ENCODE measurements at regions not wholly inside any gene's neighbourhood (a gene's known extent, or its start where the extent isn't known, plus 50 kb on each side); places are given as distances from the start of the nearest gene placed in this dataset.

GRCh38 chr9:96156171-96156974, 145.6 kb downstream of the HSD17B3 start:
- peaks cover 2% of the 10 kb centered on the region for H4K20me1 ChIP-seq (ENCODE audit: insufficient read depth, low read length, poor library complexity, severe bottlenecking)
- no peaks in the 10 kb centered on the region for H3K79me2 ChIP-seq (ENCODE audit: insufficient read depth, low read length)

GRCh38 chr9:96154081-96154480, 147.9 kb downstream of the HSD17B3 start:
- Histone ChIP-seq H3K4me1 (ENCODE audit: insufficient read depth, low read length, poor library complexity, severe bottlenecking) (peaks cover 32% of the 10 kb centered on the region), H3K36me3 (ENCODE audit: insufficient read depth, low read length) (no peaks in the 10 kb centered on the region), H3K79me2 (ENCODE audit: insufficient read depth, low read length) (no peaks in the 10 kb centered on the region), H3K9me2 (replicated peaks; ENCODE audit: low read depth, low read length) (no peaks in the 10 kb centered on the region), H3K9ac (ENCODE audit: low read depth, low read length, poor library complexity, severe bottlenecking) (no peak overlapping the region), H3K4me3 (ENCODE audit: low read length, poor library complexity, severe bottlenecking) (no peak overlapping the region), H2AFZ (ENCODE audit: low read length) (no peak overlapping the region), H3K4me2 (ENCODE audit: low read depth, low read length, poor library complexity, severe bottlenecking) (no peak overlapping the region), H3K27me3 (ENCODE audit: insufficient read depth, low read length, poor library complexity, severe bottlenecking) (peaks cover 33% of the 10 kb centered on the region), H4K20me1 (ENCODE audit: insufficient read depth, low read length, poor library complexity, severe bottlenecking) (peaks cover 2% of the 10 kb centered on the region), H3F3A (ENCODE audit: low read depth) (no peaks in the 10 kb centered on the region), H3K9me3 (ENCODE audit: insufficient read depth, low read depth, low read length) (no peaks in the 10 kb centered on the region)
- TF ChIP-seq, protein P1, sequence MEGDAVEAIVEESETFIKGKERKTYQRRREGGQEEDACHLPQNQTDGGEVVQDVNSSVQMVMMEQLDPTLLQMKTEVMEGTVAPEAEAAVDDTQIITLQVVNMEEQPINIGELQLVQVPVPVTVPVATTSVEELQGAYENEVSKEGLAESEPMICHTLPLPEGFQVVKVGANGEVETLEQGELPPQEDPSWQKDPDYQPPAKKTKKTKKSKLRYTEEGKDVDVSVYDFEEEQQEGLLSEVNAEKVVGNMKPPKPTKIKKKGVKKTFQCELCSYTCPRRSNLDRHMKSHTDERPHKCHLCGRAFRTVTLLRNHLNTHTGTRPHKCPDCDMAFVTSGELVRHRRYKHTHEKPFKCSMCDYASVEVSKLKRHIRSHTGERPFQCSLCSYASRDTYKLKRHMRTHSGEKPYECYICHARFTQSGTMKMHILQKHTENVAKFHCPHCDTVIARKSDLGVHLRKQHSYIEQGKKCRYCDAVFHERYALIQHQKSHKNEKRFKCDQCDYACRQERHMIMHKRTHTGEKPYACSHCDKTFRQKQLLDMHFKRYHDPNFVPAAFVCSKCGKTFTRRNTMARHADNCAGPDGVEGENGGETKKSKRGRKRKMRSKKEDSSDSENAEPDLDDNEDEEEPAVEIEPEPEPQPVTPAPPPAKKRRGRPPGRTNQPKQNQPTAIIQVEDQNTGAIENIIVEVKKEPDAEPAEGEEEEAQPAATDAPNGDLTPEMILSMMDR (conservative IDR thresholded peaks at IDR 0.05; ENCODE audit: low read length), result no peak

More at GRCh38 chr9:96156171-96156974, 145.6 kb downstream of the HSD17B3 start:
- Histone ChIP-seq H2AFZ (ENCODE audit: low read length) (no peak overlapping the region), H3F3A (ENCODE audit: low read depth) (no peaks in the 10 kb centered on the region), H3K9me3 (ENCODE audit: insufficient read depth, low read depth, low read length) (no peaks in the 10 kb centered on the region), H3K9me2 (replicated peaks; ENCODE audit: low read depth, low read length) (no peaks in the 10 kb centered on the region), H3K27me3 (ENCODE audit: insufficient read depth, low read length, poor library complexity, severe bottlenecking) (peaks cover 50% of the 10 kb centered on the region), H3K4me1 (ENCODE audit: insufficient read depth, low read length, poor library complexity, severe bottlenecking) (peaks cover 17% of the 10 kb centered on the region), H3K4me2 (ENCODE audit: low read depth, low read length, poor library complexity, severe bottlenecking) (no peak overlapping the region), H3K36me3 (ENCODE audit: insufficient read depth, low read length) (no peaks in the 10 kb centered on the region), H3K9ac (ENCODE audit: low read depth, low read length, poor library complexity, severe bottlenecking) (no peak overlapping the region), H3K4me3 (ENCODE audit: low read length, poor library complexity, severe bottlenecking) (no peak overlapping the region)
- TF ChIP-seq, protein P1 (conservative IDR thresholded peaks at IDR 0.05; ENCODE audit: low read length), result no peak
- TF ChIP-seq EZH2phosphoT487 (IDR thresholded peaks at IDR 0.05; ENCODE audit: borderline replicate concordance), result no peak

GRCh38 chr9:96152550-96152949, 149.4 kb downstream of the HSD17B3 start:
- Histone ChIP-seq H3F3A (ENCODE audit: low read depth) (no peaks in the 10 kb centered on the region), H3K9me3 (ENCODE audit: insufficient read depth, low read depth, low read length) (no peaks in the 10 kb centered on the region), H3K4me3 (ENCODE audit: low read length, poor library complexity, severe bottlenecking) (no peak overlapping the region), H3K9ac (ENCODE audit: low read depth, low read length, poor library complexity, severe bottlenecking) (no peak overlapping the region), H3K27me3 (ENCODE audit: insufficient read depth, low read length, poor library complexity, severe bottlenecking) (peaks cover 37% of the 10 kb centered on the region), H3K4me2 (ENCODE audit: low read depth, low read length, poor library complexity, severe bottlenecking) (no peak overlapping the region), H3K4me1 (ENCODE audit: insufficient read depth, low read length, poor library complexity, severe bottlenecking) (peaks cover 26% of the 10 kb centered on the region), H2AFZ (ENCODE audit: low read length) (no peak overlapping the region), H3K36me3 (ENCODE audit: insufficient read depth, low read length) (no peaks in the 10 kb centered on the region), H4K20me1 (ENCODE audit: insufficient read depth, low read length, poor library complexity, severe bottlenecking) (no peaks in the 10 kb centered on the region), H3K9me2 (replicated peaks; ENCODE audit: low read depth, low read length) (no peaks in the 10 kb centered on the region), H3K79me2 (ENCODE audit: insufficient read depth, low read length) (no peaks in the 10 kb centered on the region)
- TF ChIP-seq, protein P1 (conservative IDR thresholded peaks at IDR 0.05; ENCODE audit: low read length), result no peak
- no peak for TF ChIP-seq EZH2phosphoT487 (IDR thresholded peaks at IDR 0.05; ENCODE audit: borderline replicate concordance)

Measured in Loucy (cell line).